NCI-H510A treated with DMSO at 0.1 percent for 48 hours (cell line): ENCODE measurements at regions not wholly inside any gene's neighbourhood (a gene's known extent, or its start where the extent isn't known, plus 50 kb on each side); places are given as distances from the start of the nearest gene placed in this dataset.
"Not testable (repeated sequence)": the region's sequence is repeated elsewhere in the genome, so short reads cannot be mapped to it uniquely, and the experiment has no call there.

Source experiments
- DNase-seq: peaks from one replicate; lab custom pipeline; 2025; lab: John Stamatoyannopoulos, UW

- DNase-seq, result no peak
Observed at GRCh38 chr7:46625032-46625431, 704.0 kb upstream of the IGFBP3 start.

GRCh38 chr7:46622251-46622650 is 701.2 kb upstream of the IGFBP3 start:
- no peak for DNase-seq

- no peak for DNase-seq
Observed at GRCh38 chr7:46619723-46620310, 698.7 kb upstream of the IGFBP3 start.

GRCh38 chr7:46616636-46617035 is 695.6 kb upstream of the IGFBP3 start:
- DNase-seq, result no peak

GRCh38 chr7:46613551-46613950 is 692.5 kb upstream of the IGFBP3 start:
- no peak for DNase-seq

GRCh38 chr7:46613116-46613515 is 692.0 kb upstream of the IGFBP3 start:
- no peak for DNase-seq

- DNase-seq, result no peak
Observed at GRCh38 chr7:46611508-46611907, 690.4 kb upstream of the IGFBP3 start.

- no peak for DNase-seq
Observed at GRCh38 chr7:46610746-46611145, 689.7 kb upstream of the IGFBP3 start.

GRCh38 chr7:46607176-46607575 is 686.1 kb upstream of the IGFBP3 start:
- no peak for DNase-seq

GRCh38 chr7:46606761-46607160 is 685.7 kb upstream of the IGFBP3 start:
- no peak for DNase-seq

GRCh38 chr7:46604241-46604661 is 683.2 kb upstream of the IGFBP3 start:
- DNase-seq, result no peak

GRCh38 chr7:46603780-46604179 is 682.7 kb upstream of the IGFBP3 start:
- no peak for DNase-seq

GRCh38 chr7:46603296-46603752 is 682.3 kb upstream of the IGFBP3 start:
- no peak for DNase-seq

GRCh38 chr7:46600340-46600739 is 679.3 kb upstream of the IGFBP3 start:
- DNase-seq, result no peak

GRCh38 chr7:46594831-46595230 is 673.8 kb upstream of the IGFBP3 start:
- not testable (repeated sequence) for DNase-seq

- not testable (repeated sequence) for DNase-seq
Observed at GRCh38 chr7:46590918-46591905, 670.1 kb upstream of the IGFBP3 start.

- DNase-seq, result no peak
Observed at GRCh38 chr7:46589286-46589685, 668.2 kb upstream of the IGFBP3 start.

- no peak for DNase-seq
Observed at GRCh38 chr7:46586406-46586805, 665.3 kb upstream of the IGFBP3 start.

GRCh38 chr7:46583656-46584055 is 662.6 kb upstream of the IGFBP3 start:
- no peak for DNase-seq

GRCh38 chr7:46581268-46581667 is 660.2 kb upstream of the IGFBP3 start:
- DNase-seq, result no peak

GRCh38 chr7:46580766-46581165 is 659.7 kb upstream of the IGFBP3 start:
- DNase-seq, result no peak

- no peak for DNase-seq
Observed at GRCh38 chr7:46577394-46577793, 656.3 kb upstream of the IGFBP3 start.

- DNase-seq, result no peak
Observed at GRCh38 chr7:46576950-46577349, 655.9 kb upstream of the IGFBP3 start.
